HL-60/S4 (cell line): ENCODE measurements at regions not wholly inside any gene's neighbourhood (a gene's known extent, or its start where the extent isn't known, plus 50 kb on each side); places are given as distances from the start of the nearest gene placed in this dataset.

Experiments
- in situ Hi-C: fragments of 300-500 bp; cut with MboI; formaldehyde crosslinking; loops from 2 replicates; pipeline ENCODE4 v1.14.3; 2022; ENCODE audit warnings: low sequenced_read_pairs

DNA sequence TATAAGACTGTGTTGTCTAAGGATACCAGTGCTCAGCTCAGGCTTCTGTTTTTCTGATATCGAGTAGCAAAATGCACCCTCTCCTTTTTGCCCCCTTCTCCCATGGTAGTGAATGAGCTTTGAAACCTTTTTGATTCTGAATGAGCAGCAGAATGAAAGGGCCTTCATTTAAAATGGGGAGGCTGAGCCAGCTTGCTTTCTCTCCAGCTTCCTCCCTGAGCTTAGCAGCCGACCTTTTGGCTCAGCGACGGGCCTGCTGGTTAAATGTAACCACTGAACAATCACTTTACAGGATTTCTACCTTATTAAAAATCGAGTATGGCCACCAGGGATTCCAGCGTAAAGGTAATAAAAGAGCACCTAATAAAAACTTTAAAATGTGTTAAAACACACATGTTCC, 133.7 kb upstream of the SPACA1 start:
- in situ Hi-C loops = no loop called here

DNA sequence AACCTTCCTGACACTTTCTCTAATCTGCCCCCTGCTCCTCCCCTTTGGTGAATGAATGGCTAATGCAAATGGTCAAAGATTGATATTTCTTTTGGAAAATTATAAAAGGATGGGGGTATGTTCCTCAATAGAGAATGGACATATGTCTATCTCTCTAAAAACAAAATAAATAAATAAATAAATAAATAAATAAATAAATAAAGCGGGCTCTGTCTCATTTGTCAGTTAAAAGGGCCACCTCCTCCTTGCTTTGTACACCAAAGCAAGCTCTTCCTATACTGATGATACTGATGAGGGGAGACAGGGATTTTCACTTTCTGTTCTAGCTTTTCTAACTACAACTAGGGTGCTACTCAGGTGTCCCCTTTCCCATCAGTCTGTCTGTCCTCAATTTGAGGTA, 135.5 kb upstream of the SPACA1 start:
- in situ Hi-C loops = no loop called here

DNA sequence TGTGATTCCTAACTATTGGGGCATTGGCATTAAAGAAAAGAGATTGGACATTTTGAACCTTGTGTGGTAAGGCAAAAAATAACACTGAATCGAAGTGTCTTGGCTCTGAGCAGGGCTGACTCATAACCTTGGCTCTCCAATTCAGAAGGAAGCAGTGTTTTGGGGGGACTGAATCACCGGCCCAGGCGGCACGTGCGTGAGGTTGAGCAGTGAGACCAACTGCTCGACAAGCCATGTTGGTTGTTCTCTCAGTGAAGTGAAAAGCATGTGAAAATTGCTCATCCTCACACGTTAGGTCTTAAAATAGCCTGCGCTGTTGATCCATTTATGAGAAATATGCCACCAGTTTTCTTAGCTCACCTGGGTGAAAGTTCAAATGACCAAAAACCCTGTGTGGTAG, 137.8 kb upstream of the SPACA1 start:
- in situ Hi-C loops = no loop called here

DNA sequence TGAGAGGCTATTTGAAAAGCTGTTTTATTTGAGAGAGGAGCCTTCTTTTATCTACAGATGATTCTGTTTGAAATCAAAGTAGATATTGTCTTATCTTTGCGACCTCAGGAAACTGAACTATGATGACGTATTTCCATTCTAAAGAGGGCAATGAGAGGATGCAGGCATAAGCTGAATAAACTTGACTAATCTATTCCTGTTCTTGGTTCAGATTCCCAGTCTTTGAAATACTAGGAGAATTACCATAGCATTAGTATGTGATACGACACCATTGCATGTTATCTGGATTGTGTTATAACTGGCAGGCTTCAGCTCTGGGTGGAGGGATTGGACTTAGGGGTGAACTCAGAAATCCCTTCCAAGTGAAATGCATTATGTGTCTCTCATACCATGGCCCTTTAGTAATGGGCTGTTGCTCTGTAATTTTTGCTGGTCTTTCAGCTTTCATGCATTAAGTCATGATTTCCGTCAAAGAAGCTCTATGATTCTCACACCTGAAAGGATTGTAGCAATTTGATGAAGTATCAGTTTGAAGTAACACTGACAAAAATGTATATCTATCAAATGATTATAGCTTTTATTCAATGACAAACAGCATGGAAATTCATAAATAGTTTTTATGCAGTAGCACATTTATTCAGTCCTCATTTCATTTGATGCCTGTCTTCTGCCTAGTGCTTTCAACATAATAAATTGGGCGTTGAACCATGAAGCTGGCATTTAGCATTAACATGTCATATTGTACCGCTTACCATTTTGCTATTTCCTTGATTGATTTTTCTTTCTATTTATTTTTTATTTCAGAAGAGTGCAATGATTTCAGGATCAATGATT, 138.4 kb upstream of the SPACA1 start:
- in situ Hi-C loops = no loop called here

DNA sequence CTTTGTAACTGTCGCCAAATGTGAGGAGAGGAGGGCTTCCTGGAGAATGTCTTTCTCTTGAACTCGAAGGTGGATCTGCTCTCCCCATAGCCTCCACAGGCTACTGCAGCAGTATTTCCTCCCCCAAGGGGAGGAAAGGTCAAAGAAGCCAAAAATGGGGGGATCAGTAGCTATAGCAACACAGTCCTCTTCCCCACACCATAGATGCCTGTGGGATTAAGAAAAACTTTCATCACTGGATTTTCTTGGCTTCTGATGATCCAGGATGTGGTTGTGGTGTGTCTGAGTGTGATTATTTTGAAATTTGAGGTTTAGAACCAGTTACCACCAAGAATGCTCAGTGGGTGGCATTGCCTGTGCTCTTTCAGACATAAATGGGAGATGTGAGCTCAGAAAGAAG, 140.1 kb upstream of the SPACA1 start:
- in situ Hi-C loops = no loop called here

DNA sequence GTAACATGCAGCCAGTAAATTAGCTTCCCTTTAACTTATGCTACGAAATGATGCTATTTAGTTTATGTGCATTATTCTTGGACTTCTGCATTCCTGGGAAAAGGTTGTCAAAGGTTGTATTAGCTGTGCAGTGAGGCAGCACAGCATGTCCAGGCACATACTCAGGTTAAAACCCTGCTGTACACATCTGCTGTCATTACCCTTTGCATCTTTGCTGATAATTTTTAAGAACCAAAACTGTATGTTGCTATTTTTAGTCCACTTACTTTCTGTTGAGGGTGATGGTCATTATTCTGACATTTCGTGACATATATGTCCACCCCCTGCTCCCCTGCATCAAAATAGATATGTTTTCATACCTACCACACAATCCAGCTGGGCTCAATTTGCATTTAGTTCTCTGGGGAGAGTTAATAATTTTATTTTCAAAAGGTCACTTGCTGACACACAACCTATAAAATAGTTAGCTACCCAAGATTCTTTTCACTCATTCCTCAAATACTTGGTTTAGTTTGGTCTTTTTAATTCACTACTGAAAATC, 142.5 kb upstream of the SPACA1 start:
- in situ Hi-C loops = no loop called here

DNA sequence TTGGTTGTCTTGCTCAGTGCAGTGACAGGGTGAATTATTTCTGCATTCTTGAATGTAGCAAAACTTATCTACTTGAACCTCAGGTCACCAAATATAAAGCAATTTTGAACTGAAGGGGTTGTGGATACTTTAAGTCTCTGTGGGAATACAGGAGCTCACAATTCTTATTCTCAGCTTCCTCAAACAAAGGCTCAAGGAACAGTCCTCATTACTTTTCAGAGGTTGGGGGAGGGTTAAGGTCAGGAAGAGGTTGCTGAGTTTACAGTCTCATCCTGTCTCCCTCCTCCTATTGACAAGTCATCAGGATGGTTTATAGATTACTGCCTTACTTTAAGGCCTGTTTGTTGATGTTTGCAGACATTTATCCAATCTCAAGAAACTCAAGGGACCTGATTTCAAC, 143.6 kb upstream of the SPACA1 start:
- in situ Hi-C loops = no loop called here

DNA sequence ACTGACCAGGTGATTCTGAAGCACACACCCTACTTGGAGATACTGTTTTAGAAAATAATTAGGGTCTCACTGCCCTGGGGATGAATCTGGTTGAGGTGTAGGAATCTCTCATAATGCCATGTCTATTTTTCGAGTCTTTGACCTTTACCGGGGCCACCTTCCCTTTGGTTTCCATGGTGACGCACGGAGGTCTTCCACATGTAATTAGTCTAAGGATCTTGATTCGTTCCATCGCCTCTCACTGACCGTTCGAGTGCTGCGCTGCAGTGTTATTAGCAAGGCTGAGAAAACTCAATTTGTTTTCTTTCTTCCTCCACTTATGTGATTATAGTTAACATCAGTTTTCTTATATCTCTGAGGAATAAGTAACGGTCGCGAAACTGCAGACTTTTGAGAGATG, 144.3 kb upstream of the SPACA1 start:
- in situ Hi-C loops = no loop called here

DNA sequence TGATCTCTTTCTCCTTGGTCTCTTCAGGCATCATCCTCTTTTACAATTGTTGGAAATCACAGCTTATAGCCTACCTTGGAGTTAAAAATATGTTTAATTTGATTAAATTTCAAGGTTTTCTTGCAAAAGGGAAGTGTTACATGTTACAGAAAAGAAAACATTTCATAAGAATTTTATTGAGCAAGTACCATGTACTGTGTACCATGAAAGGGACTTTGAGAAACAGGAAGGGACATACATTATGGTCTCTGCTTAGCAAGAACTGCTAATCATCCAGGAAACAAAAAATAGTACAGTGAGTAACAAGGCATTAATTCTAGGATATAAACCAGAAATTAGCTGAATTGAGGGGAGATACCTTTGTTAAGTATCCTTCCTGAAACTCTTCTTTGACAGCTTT, 145.3 kb upstream of the SPACA1 start:
- in situ Hi-C loops = no loop called here

DNA sequence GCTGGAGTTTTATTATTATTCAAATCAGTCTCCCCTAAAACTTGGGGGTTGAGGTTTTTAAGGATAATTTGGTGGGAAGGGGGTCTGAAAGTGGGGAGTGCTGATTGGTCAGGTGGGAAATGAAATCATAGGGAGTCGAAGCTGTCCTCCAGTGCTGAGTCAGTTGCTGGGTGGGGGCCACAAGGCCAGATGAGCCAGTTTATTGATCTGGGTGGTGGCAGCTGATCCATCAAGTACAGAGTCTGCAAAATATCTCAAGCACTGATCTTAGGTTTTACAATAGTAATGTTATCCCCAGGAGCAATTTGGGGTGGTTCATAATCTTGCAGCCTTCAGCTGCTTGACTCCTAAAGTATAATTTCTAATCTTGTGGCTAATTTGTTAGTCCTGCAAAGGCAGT, 146.0 kb upstream of the SPACA1 start:
- in situ Hi-C loops = no loop called here

DNA sequence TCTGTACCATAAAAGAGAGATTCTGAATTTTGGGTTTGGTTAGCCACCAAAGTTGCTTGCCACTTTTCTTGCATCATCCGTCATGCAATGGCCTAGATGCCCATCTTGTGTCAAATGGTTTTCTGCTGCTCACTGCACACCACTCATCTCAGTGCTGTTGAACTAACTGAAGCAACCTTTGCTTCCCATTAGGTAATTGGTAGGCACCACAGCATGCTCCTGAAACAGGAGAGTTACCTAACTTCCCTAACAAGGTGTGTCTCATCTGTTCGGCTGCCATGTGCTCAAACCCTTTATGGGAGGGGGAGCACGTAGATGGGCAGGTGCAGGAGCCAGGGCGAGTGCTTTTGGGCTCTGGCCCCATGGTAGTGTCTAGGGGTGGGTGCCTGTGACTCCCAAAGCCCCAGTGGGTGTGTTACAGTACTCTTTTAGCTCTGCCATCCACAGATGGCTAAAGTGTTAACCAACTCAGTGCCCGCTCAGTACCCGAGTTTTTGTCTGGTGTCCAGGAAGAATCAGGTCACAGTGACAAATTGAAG, 147.4 kb upstream of the SPACA1 start:
- in situ Hi-C loops = no loop called here

DNA sequence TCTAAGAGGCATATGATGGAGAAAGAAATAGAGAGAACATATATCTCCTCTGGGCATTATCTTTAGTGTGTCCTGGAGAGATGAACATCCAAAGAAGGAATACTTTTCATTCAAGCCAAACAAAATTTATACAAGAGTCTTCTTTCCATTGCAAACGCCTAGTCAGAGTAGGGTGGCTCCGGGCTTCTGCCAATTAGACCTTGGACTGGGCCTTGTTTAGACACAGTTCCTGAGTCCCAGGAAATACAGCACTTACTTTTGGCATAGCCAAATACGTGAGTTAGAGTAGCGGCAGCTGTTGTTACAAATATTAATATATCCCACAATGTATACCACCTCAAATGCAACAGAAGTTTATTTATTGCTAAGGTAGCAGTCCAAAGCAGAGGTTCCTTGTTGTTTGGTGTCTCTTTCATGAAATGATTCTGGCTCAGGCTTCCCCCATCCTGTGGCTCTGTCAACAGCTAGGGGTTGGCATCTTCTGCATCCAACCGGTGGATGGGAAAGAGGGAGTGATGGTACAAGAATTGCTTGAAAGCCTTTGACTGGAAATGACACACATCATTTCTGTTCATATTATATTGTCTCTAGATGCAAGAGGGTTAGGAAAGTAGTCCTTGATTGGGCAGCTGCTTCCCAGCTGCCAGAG, 148.0 kb upstream of the SPACA1 start:
- in situ Hi-C loops = no loop called here

DNA sequence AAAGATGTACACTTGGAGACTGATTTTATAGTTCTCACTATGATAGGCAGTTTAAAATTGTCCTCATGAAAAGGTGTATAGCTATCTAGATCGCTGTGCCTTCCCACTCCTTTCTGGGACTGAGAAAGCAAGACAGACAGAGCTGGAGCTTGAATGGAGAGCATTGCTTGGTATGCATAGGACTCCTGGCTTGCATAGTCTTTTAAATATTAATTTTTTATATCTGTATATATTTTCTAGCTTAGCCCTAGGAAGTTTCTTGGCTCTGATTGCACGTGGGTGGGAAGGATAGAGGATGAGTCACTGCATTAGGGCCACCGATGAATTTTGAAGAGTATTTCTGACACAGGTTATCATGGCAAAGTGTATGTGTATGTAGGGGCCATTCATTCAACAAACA, 150.0 kb upstream of the SPACA1 start:
- in situ Hi-C loops = no loop called here

DNA sequence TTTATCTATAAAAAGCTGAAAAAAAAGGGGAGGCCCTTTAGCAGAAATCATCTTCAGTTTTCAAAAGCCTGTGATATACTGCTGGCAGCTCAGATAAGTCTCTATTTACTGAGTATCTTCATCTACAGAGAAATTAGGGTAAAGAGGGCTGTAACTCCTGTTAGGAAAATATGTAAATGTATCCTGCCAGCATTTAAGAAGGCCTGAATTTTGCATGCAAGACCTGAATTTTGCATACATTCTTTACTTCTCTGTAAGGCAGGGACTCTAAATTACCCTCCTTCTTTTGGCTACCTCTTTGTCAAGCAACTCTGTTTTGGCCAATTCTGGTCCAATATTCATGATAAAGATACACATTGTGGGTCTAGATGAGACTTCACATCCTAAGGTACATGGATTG, 150.6 kb upstream of the SPACA1 start:
- in situ Hi-C loops = no loop called here

DNA sequence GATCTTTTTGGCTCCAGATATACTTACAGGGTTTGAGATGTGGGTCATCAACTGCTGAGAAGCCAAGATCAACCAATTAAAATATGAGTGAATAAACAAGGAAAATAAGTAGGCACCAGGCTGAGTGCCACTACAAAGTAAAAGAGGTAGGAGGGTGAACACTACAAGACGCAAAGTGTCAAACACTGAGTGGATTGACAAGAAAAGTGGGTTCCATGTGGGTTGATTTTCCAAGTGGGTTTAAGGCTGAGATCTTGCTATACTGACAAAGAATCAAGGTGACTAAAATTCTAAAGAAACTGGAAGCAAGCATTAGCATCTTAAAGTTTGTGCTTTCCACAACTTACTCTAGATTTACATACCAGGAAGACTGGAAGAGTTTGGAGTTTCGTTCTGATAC, 160.4 kb upstream of the SPACA1 start:
- in situ Hi-C loops = no loop called here

DNA sequence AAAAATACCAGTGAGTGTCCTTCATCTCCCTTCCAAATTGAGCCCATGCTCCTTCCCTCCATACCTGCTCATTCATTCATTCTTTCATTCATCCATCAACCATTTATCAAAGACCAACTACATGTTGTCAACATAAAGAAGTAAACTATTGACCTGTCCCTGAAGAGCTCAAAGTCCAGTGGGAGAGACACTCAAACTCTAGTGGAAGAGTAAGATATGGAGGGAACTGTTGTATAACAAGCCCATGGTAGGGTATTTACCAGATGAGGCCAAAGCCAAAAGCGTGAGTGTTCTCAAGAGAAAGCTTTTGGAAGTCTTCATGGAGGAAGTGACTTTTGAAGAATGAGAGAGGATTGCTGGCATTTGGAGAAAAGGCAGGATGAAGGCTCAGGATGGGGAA, 163.4 kb upstream of the SPACA1 start:
- in situ Hi-C loops = no loop called here

DNA sequence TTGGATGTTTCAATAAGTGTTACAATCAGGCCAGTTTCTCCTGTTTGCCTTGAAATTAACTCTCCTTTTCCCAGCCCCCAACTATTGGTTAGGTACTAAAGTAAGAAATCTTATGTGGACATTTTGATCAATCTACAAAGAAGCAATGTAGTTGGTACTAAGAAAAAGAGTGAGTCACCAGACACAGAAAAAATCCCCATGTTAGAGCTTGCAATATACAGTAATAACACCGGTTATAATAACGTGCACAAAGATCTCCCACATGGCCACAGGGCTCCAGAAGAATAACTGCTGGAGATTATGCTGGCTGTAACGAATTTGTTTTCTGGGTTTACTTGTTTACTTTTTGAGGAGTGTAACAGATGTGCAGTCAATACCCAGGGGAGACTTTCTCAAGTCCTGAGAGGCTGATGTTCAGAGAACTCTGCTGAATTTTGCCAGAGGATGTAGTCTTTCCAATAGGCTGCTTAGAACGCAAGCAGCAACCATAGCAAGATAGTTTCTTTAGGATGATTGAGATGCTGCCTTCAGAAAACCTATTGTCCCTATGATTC, 166.2 kb upstream of the SPACA1 start:
- in situ Hi-C loops = no loop called here

DNA sequence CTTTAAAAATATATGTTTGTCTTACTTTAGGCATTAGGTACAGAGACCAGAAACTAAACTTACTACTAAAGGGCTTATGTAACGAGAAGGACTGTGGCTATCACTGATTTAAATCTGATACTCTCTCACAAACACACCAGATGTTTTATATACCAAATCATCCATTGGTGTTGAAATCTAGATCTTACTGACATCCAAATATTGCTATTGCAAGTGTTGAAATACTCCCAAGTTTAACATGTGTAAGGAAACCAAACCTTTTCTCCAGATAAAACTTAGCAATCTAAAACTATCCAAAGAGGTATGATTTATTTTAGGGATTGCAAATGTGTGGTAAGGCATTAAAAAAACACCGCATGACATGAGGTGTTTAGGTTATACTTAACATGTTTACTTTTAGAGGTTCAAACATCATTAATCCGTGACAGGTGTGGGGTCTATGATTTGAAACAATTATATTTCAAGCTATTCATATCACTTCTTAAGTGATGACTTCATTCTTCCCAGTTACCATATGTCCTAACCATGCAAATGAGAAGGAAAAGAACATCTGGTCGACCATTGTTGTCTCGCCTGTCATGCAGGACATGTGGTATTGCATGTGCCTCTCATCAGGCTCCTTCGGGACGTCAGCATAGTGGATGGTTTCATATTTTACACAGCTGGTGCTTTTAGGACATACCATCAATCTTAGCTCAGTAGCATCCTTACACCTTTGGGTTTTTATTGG, 168.3 kb upstream of the SPACA1 start:
- in situ Hi-C loops = no loop called here

DNA sequence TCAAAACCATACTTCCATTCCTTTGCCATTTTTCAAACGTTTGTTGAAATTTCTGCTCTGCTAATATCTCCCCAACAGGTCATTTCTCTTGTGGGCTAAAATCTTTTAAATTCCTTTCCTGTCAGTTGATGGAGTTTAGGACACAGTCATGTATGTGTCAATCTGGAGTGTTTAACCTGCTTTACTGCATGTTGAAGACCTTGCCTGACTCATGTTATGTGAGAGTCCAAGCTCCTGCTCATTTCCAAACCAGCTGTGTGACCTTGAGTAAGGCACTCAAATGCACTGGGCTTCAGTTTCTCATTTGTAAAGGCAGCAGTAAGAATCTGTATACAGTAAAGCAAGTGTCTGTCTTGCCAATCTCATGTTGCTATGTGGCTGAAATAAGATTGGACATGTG, 171.9 kb upstream of the SPACA1 start:
- in situ Hi-C loops = no loop called here

DNA sequence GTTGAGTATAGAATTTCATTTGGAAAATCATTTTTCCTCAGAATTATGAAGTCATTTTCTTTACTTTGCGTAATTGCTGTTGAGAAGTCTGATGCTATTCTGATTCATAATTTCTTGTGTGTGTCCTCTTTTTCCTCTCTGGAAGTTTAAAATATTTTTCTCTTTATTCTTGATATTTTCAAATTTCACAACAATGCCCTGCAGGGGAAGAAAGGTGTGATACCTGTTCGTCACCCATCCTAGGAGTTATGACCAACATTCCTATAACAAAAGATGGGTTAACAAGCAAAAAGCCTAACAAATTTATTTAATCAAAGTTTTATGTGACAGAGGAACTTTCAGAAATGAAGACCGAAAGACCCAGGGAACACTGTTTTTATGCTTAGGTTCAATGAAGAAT, 171.5 kb upstream of the AKIRIN2 start:
- in situ Hi-C loops = no loop called here

DNA sequence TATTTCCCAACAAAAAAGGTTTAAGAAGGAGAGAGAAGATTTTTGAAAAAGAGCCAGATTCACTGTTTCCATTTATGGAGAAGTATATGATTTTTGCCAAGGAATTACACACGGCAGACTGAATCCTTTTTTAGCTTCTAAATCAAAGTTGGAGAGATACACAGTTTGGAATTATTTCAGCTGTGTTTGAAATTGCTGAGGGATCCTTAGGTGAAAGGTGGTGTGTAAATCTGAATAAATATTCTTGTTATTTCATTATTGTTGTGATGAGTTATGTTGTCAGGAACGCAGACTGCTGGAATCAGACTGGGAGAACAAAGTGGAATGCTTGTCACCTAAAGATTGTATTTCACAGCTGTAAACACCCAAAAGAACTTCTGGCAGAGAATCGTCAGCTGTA, 168.5 kb upstream of the AKIRIN2 start:
- in situ Hi-C loops = no loop called here
